Loucy (cell line): ENCODE measurements at regions not wholly inside any gene's neighbourhood (a gene's known extent, or its start where the extent isn't known, plus 50 kb on each side); places are given as distances from the start of the nearest gene placed in this dataset.

ENCODE experiments used
- H2AFZ ChIP-seq: fragments of 200-600 bp; sonication (generic); 2 replicates; pipeline ENCODE4 v1.6.0; 2016; ENCODE audit warnings: antibody characterized with exemption, mild to moderate bottlenecking, low read length, moderate library complexity
- H3F3A ChIP-seq: fragments of 200-600 bp; 2 replicates; pipeline ENCODE4 v1.6.0; 2016; ENCODE audit warnings: antibody characterized with exemption, low read depth, mild to moderate bottlenecking
- H3K27me3 ChIP-seq: fragments of 200-600 bp; sonication (generic); 2 replicates; pipeline ENCODE4 v1.6.1; 2014; ENCODE audit warnings: low read length, mild to moderate bottlenecking; ENCODE audit not compliant: insufficient read depth, poor library complexity, severe bottlenecking
- H3K36me3 ChIP-seq: fragments of 200-600 bp; sonication (generic); 2 replicates; pipeline ENCODE4 v1.6.1; 2016; ENCODE audit warnings: low read length; ENCODE audit not compliant: insufficient read depth
- H3K4me1 ChIP-seq: fragments of 200-600 bp; sonication (generic); 2 replicates; pipeline ENCODE4 v1.5.1; 2014; ENCODE audit warnings: low read length, mild to moderate bottlenecking; ENCODE audit not compliant: insufficient read depth, poor library complexity, severe bottlenecking
- H3K4me2 ChIP-seq: fragments of 200-600 bp; sonication (generic); 2 replicates; pipeline ENCODE4 v1.6.0; 2014; ENCODE audit warnings: antibody characterized with exemption, low read length, low read depth, mild to moderate bottlenecking; ENCODE audit not compliant: poor library complexity, severe bottlenecking
- H3K4me3 ChIP-seq: fragments of 200-600 bp; sonication (generic); 2 replicates; pipeline ENCODE4 v1.5.1; 2014; ENCODE audit warnings: low read length, mild to moderate bottlenecking, mixed read lengths; ENCODE audit not compliant: poor library complexity, severe bottlenecking
- H3K79me2 ChIP-seq: fragments of 200-600 bp; sonication (generic); 2 replicates; pipeline ENCODE4 v1.6.1; 2014; ENCODE audit warnings: low read length; ENCODE audit not compliant: insufficient read depth
- H3K9ac ChIP-seq: fragments of 200-600 bp; sonication (generic); 2 replicates; pipeline ENCODE4 v1.6.0; 2014; ENCODE audit warnings: mild to moderate bottlenecking, low read depth, low read length, moderate library complexity; ENCODE audit not compliant: poor library complexity, severe bottlenecking
- H3K9me2 ChIP-seq: fragments of 200-600 bp; sonication (generic); replicated peaks from 2 replicates; pipeline ENCODE4 v1.6.1; 2016; ENCODE audit warnings: low read depth, low read length, mixed read lengths
- H3K9me3 ChIP-seq: fragments of 200-600 bp; sonication (generic); 2 replicates; pipeline ENCODE4 v1.6.1; 2014; ENCODE audit warnings: mild to moderate bottlenecking, antibody characterized with exemption, low read length, low read depth; ENCODE audit not compliant: insufficient read depth
- H4K20me1 ChIP-seq: fragments of 200-600 bp; sonication (generic); 2 replicates; pipeline ENCODE4 v1.6.0; 2014; ENCODE audit warnings: antibody characterized with exemption, low read length, mild to moderate bottlenecking; ENCODE audit not compliant: insufficient read depth, poor library complexity, severe bottlenecking
- CTCF ChIP-seq: fragments of 200-600 bp; sonication (generic); conservative IDR thresholded peaks from 2 replicates; pipeline ENCODE4 v1.5.1; 2014; ENCODE audit warnings: mild to moderate bottlenecking, antibody characterized with exemption, low read length
- EZH2phosphoT487 ChIP-seq: fragments of 200-600 bp; IDR thresholded peaks from 2 replicates; pipeline ENCODE4 v1.6.1; 2018; ENCODE audit warnings: antibody characterized with exemption, mild to moderate bottlenecking, moderate library complexity, borderline replicate concordance

GRCh38 chr6:2369606-2370005, 124.2 kb upstream of the GMDS start:
- no peak overlapping the region for H2AFZ ChIP-seq
- H3K27me3 ChIP-seq: no peaks in the 10 kb centered on the region
- H3K4me2 ChIP-seq: no peak overlapping the region
- H3K9ac ChIP-seq: no peak overlapping the region
- H3K4me3 ChIP-seq: no peak overlapping the region
- no peaks in the 10 kb centered on the region for H3K9me3 ChIP-seq
- H3K36me3 ChIP-seq: no peaks in the 10 kb centered on the region
- no peaks in the 10 kb centered on the region for H3K9me2 ChIP-seq
- H3F3A ChIP-seq: no peaks in the 10 kb centered on the region
- no peaks in the 10 kb centered on the region for H4K20me1 ChIP-seq
- no peak for TF ChIP-seq EZH2phosphoT487
- no peak for TF ChIP-seq CTCF
- no peaks in the 10 kb centered on the region for H3K79me2 ChIP-seq
- no peaks in the 10 kb centered on the region for H3K4me1 ChIP-seq

GRCh38 chr6:2363211-2363610, 117.8 kb upstream of the GMDS start:
- Histone ChIP-seq H3K9me2 (no peaks in the 10 kb centered on the region), H3K9me3 (no peaks in the 10 kb centered on the region), H3K79me2 (no peaks in the 10 kb centered on the region), H3K4me3 (no peak overlapping the region), H3F3A (no peaks in the 10 kb centered on the region), H3K4me2 (no peak overlapping the region), H4K20me1 (no peaks in the 10 kb centered on the region), H3K27me3 (no peaks in the 10 kb centered on the region), H3K9ac (no peak overlapping the region), H3K4me1 (peaks cover 6% of the 10 kb centered on the region), H3K36me3 (no peaks in the 10 kb centered on the region), H2AFZ (no peak overlapping the region)
- TF ChIP-seq EZH2phosphoT487: no peak
- TF ChIP-seq CTCF: no peak

GRCh38 chr6:2361195-2361594, 115.8 kb upstream of the GMDS start:
- TF ChIP-seq CTCF (no peak), EZH2phosphoT487 (no peak)
- Histone ChIP-seq H4K20me1 (no peaks in the 10 kb centered on the region), H2AFZ (no peak overlapping the region), H3K9me2 (no peaks in the 10 kb centered on the region), H3K4me2 (no peak overlapping the region), H3K79me2 (no peaks in the 10 kb centered on the region), H3K4me3 (no peak overlapping the region), H3K36me3 (no peaks in the 10 kb centered on the region), H3K27me3 (no peaks in the 10 kb centered on the region), H3F3A (no peaks in the 10 kb centered on the region), H3K4me1 (peaks cover 6% of the 10 kb centered on the region), H3K9me3 (no peaks in the 10 kb centered on the region), H3K9ac (no peak overlapping the region)
